HUDEP-2 (cell line): ENCODE measurements at regions not wholly inside any gene's neighbourhood (a gene's known extent, or its start where the extent isn't known, plus 50 kb on each side); places are given as distances from the start of the nearest gene placed in this dataset.

Source experiments
- DNase-seq, 76 experiments: peaks; one replicate each; lab custom pipeline; 2025; ENCODE audit not compliant: unreplicated experiment in 76 of 76; lab: John Stamatoyannopoulos, UW

DNA sequence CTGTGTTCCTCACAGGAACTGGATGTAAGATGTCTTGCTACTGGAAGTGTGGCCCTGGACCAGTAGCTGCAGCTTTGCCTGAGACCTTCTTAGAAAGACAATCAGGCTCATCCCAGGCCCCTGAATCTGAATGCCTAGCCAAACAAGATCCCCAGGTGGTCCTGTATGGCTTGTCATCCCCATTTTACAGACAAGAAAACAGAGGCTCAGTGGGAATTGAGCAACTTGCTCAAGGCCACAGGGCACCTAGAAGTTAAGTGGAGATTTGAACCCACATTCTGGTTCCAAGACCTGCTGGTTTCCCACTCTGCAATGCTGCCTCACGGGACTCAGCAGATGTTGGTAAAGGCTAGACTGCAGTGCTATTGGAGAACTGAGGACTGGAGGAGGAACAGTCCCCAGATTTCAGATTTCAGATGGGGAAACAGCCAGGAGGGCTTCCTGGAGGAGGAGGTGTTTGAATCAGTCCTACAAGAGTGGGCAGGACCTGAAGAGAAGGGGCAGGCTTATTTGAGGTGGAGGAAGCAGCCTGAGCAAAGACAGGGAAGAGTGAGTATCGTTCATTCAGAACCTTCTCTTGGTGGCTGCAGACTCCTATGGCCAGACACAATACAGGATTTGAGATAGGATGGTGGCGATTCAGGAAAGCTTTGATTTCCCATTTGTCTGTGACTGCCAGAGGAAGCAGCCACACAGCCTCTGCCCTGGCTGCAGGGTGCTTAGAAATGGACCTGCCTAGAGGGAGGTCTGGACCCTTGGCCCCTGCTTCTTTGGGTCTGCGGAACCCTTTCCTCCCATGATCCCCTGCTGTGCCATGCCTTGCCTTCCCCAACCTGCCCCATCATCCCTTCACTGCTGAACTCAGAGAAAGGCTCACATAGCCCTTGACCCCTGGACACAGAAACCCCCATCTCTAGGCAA lies 233.4 kb upstream of the NLRP1 start:
- DNase-seq: no peak

- no peak for DNase-seq
Measured at GRCh38 chr17:5819396-5819795, 235.1 kb upstream of the NLRP1 start.

DNA sequence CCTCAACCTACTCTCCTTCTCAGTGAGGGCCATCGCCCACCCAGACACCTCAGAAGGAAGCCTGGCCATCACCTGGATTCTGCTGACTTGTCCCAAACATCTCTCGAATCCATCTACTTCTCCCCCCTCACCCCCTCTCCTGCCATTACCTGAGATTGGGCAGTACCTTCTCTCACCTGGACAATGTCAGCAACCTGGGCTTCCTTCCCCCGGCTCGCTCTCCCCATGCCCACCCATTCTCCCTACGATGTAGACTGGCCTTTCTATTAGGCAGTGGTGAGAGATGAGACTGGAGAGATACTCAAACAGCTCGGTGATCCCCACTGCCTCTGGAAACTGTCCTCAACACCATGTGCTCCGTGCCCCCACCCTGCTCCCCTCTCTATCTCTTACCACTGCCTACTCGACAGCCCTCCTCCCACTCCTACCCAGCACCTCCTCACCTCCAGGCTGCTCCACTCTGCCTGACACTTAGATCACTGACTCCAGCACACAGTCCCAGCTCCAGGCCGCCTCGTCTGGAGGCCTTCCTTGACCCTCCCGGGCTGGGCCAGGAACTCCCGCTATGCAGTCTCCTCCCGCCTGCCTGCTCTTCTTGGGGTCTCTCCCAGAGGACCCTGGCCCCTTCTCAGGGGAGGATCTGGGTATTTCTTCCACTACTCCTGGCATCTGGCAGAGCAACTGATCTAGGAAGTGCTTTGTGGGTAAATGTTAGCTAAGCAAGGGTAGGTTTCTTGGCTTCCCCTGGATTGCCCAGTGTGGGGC lies 235.8 kb upstream of the NLRP1 start:
- no peak for DNase-seq

GRCh38 chr17:5820721-5821456 lies 236.6 kb upstream of the NLRP1 start:
- no peak for DNase-seq

- DNase-seq: no peak
Measured at GRCh38 chr17:5821803-5822202, 237.5 kb upstream of the NLRP1 start.

- no peak for DNase-seq
Measured at GRCh38 chr17:5822281-5823060, 238.2 kb upstream of the NLRP1 start.

DNA sequence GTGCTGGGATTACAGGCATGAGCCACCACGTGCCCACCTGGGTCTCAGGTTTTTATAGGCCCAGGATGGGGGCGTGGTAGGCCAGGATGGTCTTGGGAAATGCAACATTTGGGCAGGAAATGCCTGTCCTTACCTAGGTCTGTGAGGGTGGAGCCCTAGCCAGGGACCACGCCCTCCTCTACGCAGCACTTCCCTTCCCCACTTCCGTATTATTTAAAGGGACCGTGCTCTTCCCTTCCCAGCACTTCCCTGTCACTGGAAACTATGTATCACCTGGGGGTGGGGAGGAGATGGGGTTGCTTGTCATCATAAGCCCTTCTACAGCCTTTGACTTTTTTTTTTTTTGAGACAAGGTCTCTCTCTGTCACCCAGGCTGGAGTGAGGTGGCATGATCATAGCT lies 238.9 kb upstream of the NLRP1 start:
- no peak for DNase-seq

- no peak for DNase-seq
Measured at GRCh38 chr17:5825717-5826330, 241.5 kb upstream of the NLRP1 start.

DNA sequence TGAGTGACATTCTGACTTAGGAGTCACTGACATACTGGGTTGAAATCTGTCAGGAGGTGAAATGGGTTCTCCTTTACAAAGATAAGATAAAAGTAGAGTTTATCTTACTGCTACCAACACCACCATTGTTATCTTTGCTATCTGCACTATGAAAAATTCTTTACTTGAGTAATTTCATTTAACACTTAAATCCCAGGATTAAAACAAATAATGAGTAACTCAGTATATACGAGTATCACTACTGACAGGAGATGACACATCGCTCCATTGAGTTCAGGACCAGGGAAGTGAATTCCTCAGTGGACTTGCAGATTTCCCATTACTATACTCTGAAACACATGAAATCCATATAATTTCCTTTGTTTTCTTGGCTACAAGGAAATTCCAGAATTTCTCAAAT lies 242.1 kb upstream of the NLRP1 start:
- DNase-seq: no peak

- DNase-seq: no peak
Measured at GRCh38 chr17:5830921-5831320, 239.3 kb upstream of the WSCD1 start.

GRCh38 chr17:5832886-5833285 lies 237.3 kb upstream of the WSCD1 start:
- no peak for DNase-seq

DNA sequence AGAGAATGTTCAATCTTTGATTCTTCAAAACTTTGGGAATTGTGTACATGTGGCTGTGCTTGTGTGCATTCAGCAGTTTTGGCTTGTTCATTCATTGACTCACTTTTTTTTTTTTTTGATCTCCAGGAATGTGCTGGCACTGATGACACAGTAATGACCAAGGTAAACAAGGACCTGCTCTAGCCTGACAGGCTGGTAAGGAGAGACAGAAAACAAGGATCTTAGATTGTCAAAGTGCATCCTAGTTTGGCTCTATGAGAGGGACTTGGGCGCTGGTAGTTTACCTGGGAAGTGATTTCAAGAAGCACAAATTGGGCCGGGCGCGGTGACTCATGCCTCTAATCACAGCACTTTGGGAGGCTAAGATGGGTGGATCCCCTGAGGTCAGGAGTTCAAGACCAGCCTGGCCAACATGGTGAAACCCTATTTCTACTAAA lies 233.1 kb upstream of the WSCD1 start:
- no peak for DNase-seq

DNA sequence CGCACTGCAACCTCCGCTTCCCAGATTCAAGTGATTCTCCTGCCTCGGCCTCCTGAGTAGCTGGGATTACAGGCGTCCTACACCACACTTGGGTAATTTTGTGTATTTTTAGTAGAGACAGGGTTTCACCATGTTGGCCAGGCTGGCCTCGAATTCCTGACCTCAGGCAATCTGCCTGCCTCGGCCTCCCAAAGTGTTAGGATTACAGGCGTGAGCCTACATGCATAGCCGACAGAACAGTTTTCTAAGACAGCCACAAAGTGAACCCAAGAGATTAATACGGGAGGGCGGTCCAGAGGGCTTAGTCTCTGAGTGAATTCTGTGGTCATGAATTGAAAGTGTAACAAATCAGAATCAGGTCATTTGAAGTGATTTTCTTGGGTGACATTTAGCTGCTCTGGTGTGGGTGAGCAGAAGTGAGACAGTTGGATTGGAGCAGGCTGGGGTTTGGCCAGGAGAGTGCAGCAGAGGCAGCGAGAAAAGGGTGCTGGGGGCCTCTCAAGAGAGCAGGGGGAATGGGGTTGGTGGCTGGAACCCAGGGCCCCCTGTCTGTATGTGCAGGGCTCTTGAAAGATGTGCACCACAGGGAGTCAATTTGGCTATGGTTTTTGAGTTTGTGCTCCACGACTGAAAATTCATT lies 231.4 kb upstream of the WSCD1 start:
- no peak for DNase-seq

GRCh38 chr17:5840811-5841446 lies 229.2 kb upstream of the WSCD1 start:
- DNase-seq: no peak

DNA sequence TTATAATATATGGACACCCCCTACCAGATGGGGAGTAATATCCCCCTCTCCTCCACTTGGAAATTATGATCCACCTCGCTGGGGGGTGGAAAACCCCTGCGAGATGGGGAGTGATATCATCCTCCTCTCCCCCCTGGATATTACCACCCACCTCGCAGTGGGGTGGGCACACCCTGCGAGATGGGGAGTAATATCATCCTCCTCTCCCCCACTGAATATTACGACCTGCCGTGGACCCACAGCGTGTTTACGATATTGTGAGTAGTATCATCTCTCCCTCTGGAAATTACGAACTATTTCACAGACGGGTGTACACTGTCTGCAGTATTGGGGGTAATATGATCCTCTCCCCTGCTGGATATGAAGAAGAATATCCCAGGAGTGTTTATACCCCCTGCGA lies 228.3 kb upstream of the WSCD1 start:
- no peak for DNase-seq

- DNase-seq: no peak
Measured at GRCh38 chr17:5843366-5844026, 226.7 kb upstream of the WSCD1 start.

- no peak for DNase-seq
Measured at GRCh38 chr17:5846001-5846400, 224.2 kb upstream of the WSCD1 start.

- DNase-seq: no peak
Measured at GRCh38 chr17:5854871-5855554, 215.2 kb upstream of the WSCD1 start.
